DMS153 (cell line): ENCODE measurements at regions not wholly inside any gene's neighbourhood (a gene's known extent, or its start where the extent isn't known, plus 50 kb on each side); places are given as distances from the start of the nearest gene placed in this dataset.

Source experiments
- DNase-seq: peaks from one replicate; lab custom pipeline; 2025; lab: John Stamatoyannopoulos, UW

- no peak for DNase-seq
Observed at GRCh38 chr7:94276027-94276426, 118.7 kb upstream of the COL1A2 start.

GRCh38 chr7:94276795-94277194 lies 117.9 kb upstream of the COL1A2 start:
- no peak for DNase-seq

- no peak for DNase-seq
Observed at GRCh38 chr7:94277236-94277635, 117.5 kb upstream of the COL1A2 start.

GRCh38 chr7:94280851-94281250 lies 113.8 kb upstream of the COL1A2 start:
- no peak for DNase-seq

GRCh38 chr7:94284104-94284503 lies 110.6 kb upstream of the COL1A2 start:
- no peak for DNase-seq

- no peak for DNase-seq
Observed at GRCh38 chr7:94286111-94286510, 108.6 kb upstream of the COL1A2 start.

- DNase-seq: no peak
Observed at GRCh38 chr7:94288096-94288495, 106.6 kb upstream of the COL1A2 start.

GRCh38 chr7:94289071-94289470 lies 105.6 kb upstream of the COL1A2 start:
- peak; percentile 85 for DNase-seq

- no peak for DNase-seq
Observed at GRCh38 chr7:94294471-94295131, 100.1 kb upstream of the COL1A2 start.

GRCh38 chr7:94295850-94296249 lies 98.8 kb upstream of the COL1A2 start:
- DNase-seq: peak; percentile 35

- no peak for DNase-seq
Observed at GRCh38 chr7:94296881-94297280, 97.8 kb upstream of the COL1A2 start.

GRCh38 chr7:94297397-94297838 lies 97.3 kb upstream of the COL1A2 start:
- DNase-seq: no peak

GRCh38 chr7:94298943-94299342 lies 95.8 kb upstream of the COL1A2 start:
- DNase-seq: no peak

GRCh38 chr7:94300176-94300835 lies 94.4 kb upstream of the COL1A2 start:
- no peak for DNase-seq

- no peak for DNase-seq
Observed at GRCh38 chr7:94301024-94301586, 93.6 kb upstream of the COL1A2 start.

- DNase-seq: no peak
Observed at GRCh38 chr7:94303118-94303517, 91.6 kb upstream of the COL1A2 start.

GRCh38 chr7:94303695-94304094 lies 91.0 kb upstream of the COL1A2 start:
- no peak for DNase-seq

- no peak for DNase-seq
Observed at GRCh38 chr7:94304878-94305277, 89.8 kb upstream of the COL1A2 start.

- DNase-seq: no peak
Observed at GRCh38 chr7:94305836-94306235, 88.9 kb upstream of the COL1A2 start.

GRCh38 chr7:94307399-94308048 lies 87.2 kb upstream of the COL1A2 start:
- DNase-seq: no peak

- no peak for DNase-seq
Observed at GRCh38 chr7:94311515-94311914, 83.2 kb upstream of the COL1A2 start.

GRCh38 chr7:94313926-94314325 lies 80.8 kb upstream of the COL1A2 start:
- DNase-seq: no peak
